GM23338 (cell line): ENCODE measurements at regions not wholly inside any gene's neighbourhood (a gene's known extent, or its start where the extent isn't known, plus 50 kb on each side); places are given as distances from the start of the nearest gene placed in this dataset.

Experiments used
- ATAC-seq: fragments of 200-7000 bp; cut with Tn5 transposase; 3 replicates; pipeline ENCODE4 v1.9.1; 2020
- DNase-seq: peaks from one replicate; pipeline ENCODE4 v3.0.0-alpha.2; 2015; ENCODE audit warnings: low spot score
- H2AFZ ChIP-seq: fragments of 200-600 bp; sonication (generic); 2 replicates; pipeline ENCODE4 v1.8.0; 2016; ENCODE audit warnings: antibody characterized with exemption, mild to moderate bottlenecking, moderate library complexity
- H3F3A ChIP-seq: fragments of 200-600 bp; sonication (generic); replicated peaks from 2 replicates; pipeline ENCODE4 v1.8.0; 2017; ENCODE audit warnings: antibody characterized with exemption, mixed run types, low read depth
- H3K27ac ChIP-seq: fragments of 200-600 bp; sonication (generic); 2 replicates; pipeline ENCODE4 v1.6.1; 2016; ENCODE audit warnings: low read depth
- H3K27me3 ChIP-seq: fragments of 200-600 bp; sonication (generic); 2 replicates; pipeline ENCODE4 v1.8.0; 2016; ENCODE audit warnings: mild to moderate bottlenecking, mixed run types, moderate library complexity; ENCODE audit not compliant: insufficient read depth
- H3K36me3 ChIP-seq: fragments of 200-600 bp; sonication (generic); 2 replicates; pipeline ENCODE4 v1.8.0; 2016; ENCODE audit warnings: mild to moderate bottlenecking; ENCODE audit not compliant: insufficient read depth
- H3K4me1 ChIP-seq: fragments of 200-600 bp; sonication (generic); 2 replicates; pipeline ENCODE4 v1.8.0; 2016; ENCODE audit warnings: mild to moderate bottlenecking, moderate library complexity; ENCODE audit not compliant: insufficient read depth
- H3K4me2 ChIP-seq: fragments of 200-600 bp; sonication (generic); 2 replicates; pipeline ENCODE4 v1.7.1; 2017; ENCODE audit warnings: mixed run types
- H3K4me3 ChIP-seq: fragments of 200-600 bp; sonication (generic); 2 replicates; pipeline ENCODE4 v1.6.1; 2016; ENCODE audit warnings: mixed run types
- H3K79me2 ChIP-seq: fragments of 200-600 bp; sonication (generic); replicated peaks from 2 replicates; pipeline ENCODE4 v1.8.0; 2017; ENCODE audit warnings: mild to moderate bottlenecking; ENCODE audit not compliant: insufficient read depth
- H3K9me2 ChIP-seq: fragments of 200-600 bp; sonication (generic); 2 replicates; pipeline ENCODE4 v1.8.0; 2017; ENCODE audit not compliant: insufficient read depth
- H4K20me1 ChIP-seq: fragments of 200-600 bp; sonication (generic); replicated peaks from 2 replicates; pipeline ENCODE4 v1.8.0; 2017; ENCODE audit warnings: mild to moderate bottlenecking; ENCODE audit not compliant: insufficient read depth
- H3K27ac Mint-ChIP-seq: 2 replicates; pipeline ENCODE4 v1.8.0; 2020; ENCODE audit warnings: inconsistent platforms, mild to moderate bottlenecking, moderate library complexity, mixed read lengths
- H3K27me3 Mint-ChIP-seq: 3 replicates; pipeline ENCODE4 v1.8.0; 2022; ENCODE audit warnings: low read depth, mild to moderate bottlenecking, moderate library complexity, mixed read lengths, inconsistent platforms; ENCODE audit not compliant: insufficient read depth, poor library complexity
- H3K36me3 Mint-ChIP-seq: 3 replicates; pipeline ENCODE4 v1.8.0; 2021; ENCODE audit warnings: low read depth, mild to moderate bottlenecking, inconsistent platforms, moderate library complexity, mixed read lengths
- H3K4me1 Mint-ChIP-seq: 3 replicates; pipeline ENCODE4 v1.8.0; 2020; ENCODE audit warnings: mild to moderate bottlenecking, inconsistent platforms, mixed read lengths
- H3K4me3 Mint-ChIP-seq: 3 replicates; pipeline ENCODE4 v1.8.0; 2021; ENCODE audit warnings: moderate library complexity, mild to moderate bottlenecking, inconsistent platforms, mixed read lengths
- H3K9me3 Mint-ChIP-seq: 3 replicates; pipeline ENCODE4 v1.8.0; 2020; ENCODE audit warnings: moderate library complexity, mild to moderate bottlenecking, inconsistent platforms, mixed read lengths
- JUNB ChIP-seq: IDR thresholded peaks from one replicate; pipeline ENCODE4 v1.6.1; 2016; ENCODE audit warnings: antibody characterized with exemption; ENCODE audit not compliant: unreplicated experiment
- ZNF462 ChIP-seq: fragments of 250-450 bp; sonication (Bioruptor Pico); IDR thresholded peaks from 2 replicates; pipeline ENCODE4 v1.5.0; 2020; ENCODE audit warnings: mild to moderate bottlenecking, moderate library complexity
- TF ChIP-seq, protein P1 (sequence below), 2 experiments: fragments of 200-600 bp in 1 of 2; sonication (generic) in 1 of 2; conservative IDR thresholded peaks; 2 replicates each; pipeline versions ENCODE4 v1.5.1 to v1.6.1; 2016 to 2017; ENCODE audit warnings: antibody characterized with exemption in 2 of 2, low read depth in 2 of 2, mild to moderate bottlenecking in 2 of 2, moderate library complexity in 1 of 2

DNA sequence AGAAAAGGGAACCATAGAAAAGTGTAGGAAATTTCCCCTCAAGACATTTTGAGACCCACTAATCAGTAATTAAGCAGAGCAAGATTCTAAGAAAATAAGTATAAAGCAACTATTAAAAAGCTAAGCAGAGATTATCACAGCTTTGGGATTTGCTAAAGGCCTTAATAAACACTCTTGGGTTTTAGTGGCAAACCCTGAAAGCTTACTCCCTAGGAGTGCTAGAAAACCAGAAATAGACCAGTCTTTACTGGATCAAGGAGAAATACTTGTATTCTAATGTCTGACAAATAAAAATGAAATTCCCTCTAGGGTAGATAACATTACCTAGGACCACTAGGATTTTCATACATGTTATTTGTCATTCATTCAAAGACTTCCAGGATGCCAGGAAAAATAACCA, 510.8 kb downstream of the SPATA31D1 start (continued):
- no peak for TF ChIP-seq ZNF462 (CRISPR knock-in tag)
- TF ChIP-seq, protein P1, sequence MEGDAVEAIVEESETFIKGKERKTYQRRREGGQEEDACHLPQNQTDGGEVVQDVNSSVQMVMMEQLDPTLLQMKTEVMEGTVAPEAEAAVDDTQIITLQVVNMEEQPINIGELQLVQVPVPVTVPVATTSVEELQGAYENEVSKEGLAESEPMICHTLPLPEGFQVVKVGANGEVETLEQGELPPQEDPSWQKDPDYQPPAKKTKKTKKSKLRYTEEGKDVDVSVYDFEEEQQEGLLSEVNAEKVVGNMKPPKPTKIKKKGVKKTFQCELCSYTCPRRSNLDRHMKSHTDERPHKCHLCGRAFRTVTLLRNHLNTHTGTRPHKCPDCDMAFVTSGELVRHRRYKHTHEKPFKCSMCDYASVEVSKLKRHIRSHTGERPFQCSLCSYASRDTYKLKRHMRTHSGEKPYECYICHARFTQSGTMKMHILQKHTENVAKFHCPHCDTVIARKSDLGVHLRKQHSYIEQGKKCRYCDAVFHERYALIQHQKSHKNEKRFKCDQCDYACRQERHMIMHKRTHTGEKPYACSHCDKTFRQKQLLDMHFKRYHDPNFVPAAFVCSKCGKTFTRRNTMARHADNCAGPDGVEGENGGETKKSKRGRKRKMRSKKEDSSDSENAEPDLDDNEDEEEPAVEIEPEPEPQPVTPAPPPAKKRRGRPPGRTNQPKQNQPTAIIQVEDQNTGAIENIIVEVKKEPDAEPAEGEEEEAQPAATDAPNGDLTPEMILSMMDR (conservative IDR thresholded peaks at IDR 0.05; ENCODE audit: low read depth in 2 of 2), result no peak

DNA sequence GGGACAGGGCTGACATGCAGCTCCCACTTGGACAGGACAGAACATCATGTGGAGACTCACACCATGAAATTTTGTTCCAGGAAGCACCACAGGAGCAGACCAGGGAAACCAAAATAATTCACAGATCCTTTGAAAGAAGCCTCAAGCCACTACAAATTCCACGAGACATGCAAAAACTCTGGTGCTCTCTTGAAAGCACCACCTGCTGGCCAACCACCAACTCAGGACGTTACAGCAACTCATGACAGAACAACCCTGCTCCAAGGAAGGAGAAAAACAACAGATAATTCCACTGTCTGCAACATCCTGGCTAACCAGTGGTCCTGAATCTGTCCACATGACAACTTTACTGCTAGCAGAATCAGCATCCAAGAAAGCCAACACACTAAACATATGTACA, 516.0 kb downstream of the SPATA31D1 start:
- H3K27ac Mint-ChIP-seq, result no peak overlapping the region
- no peak overlapping the region for H3K4me3 Mint-ChIP-seq
- no peak overlapping the region for H2AFZ ChIP-seq
- ATAC-seq (no peak), DNase-seq (peak; percentile 19)
- no peak overlapping the region for H3K4me3 ChIP-seq
- peaks cover 9% of the 10 kb centered on the region for H3K9me3 Mint-ChIP-seq
- H3K27me3 ChIP-seq, result no peaks in the 10 kb centered on the region
- no peaks in the 10 kb centered on the region; the same call in 2 of the 3 replicates for H3K4me1 Mint-ChIP-seq
- no peaks in the 10 kb centered on the region for H3K36me3 ChIP-seq
- H3K27me3 Mint-ChIP-seq, result no peaks in the 10 kb centered on the region
- H3K36me3 Mint-ChIP-seq, result peaks cover 9% of the 10 kb centered on the region; the same call in 1 of the 3 replicates
- no peaks in the 10 kb centered on the region for H4K20me1 ChIP-seq
- no peak overlapping the region for H3K4me2 ChIP-seq
- no peaks in the 10 kb centered on the region for H3K79me2 ChIP-seq
- no peaks in the 10 kb centered on the region for H3F3A ChIP-seq
- peaks cover 9% of the 10 kb centered on the region for H3K9me2 ChIP-seq
- no peak overlapping the region for H3K27ac ChIP-seq
- no peaks in the 10 kb centered on the region for H3K4me1 ChIP-seq
- TF ChIP-seq, protein P1 (conservative IDR thresholded peaks at IDR 0.05; ENCODE audit: low read depth in 2 of 2), result peak; percentile 42 to 51
- no peak for TF ChIP-seq JUNB
